HL-60 (cell line): ENCODE measurements at regions not wholly inside any gene's neighbourhood (a gene's known extent, or its start where the extent isn't known, plus 50 kb on each side); places are given as distances from the start of the nearest gene placed in this dataset.
"Not testable (repeated sequence)": the region's sequence is repeated elsewhere in the genome, so short reads cannot be mapped to it uniquely, and the experiment has no call there.

Experiments used
- DNase-seq, 2 experiments: peaks; one replicate each; pipeline ENCODE4 v3.0.0-alpha.2; 2010 to 2020; ENCODE audit warnings: low read depth in 1 of 2, low spot score in 1 of 2
- H3K27ac ChIP-seq: fragments of 250-450 bp; sonication (Bioruptor Pico); replicated peaks from 2 replicates; pipeline ENCODE4 v1.5.1; 2020; ENCODE audit warnings: mild to moderate bottlenecking, moderate library complexity
- H3K27me3 ChIP-seq: fragments of 250-450 bp; sonication (Bioruptor Pico); 2 replicates; pipeline ENCODE4 v1.5.1; 2021; ENCODE audit warnings: mild to moderate bottlenecking, moderate library complexity; ENCODE audit not compliant: insufficient read depth, poor library complexity, severe bottlenecking
- H3K4me3 ChIP-seq: replicated peaks from 2 replicates; pipeline ENCODE4 v1.5.1; 2011; ENCODE audit warnings: mild to moderate bottlenecking, control low read depth, low read length; ENCODE audit not compliant: insufficient read depth
- GABPA ChIP-seq: IDR thresholded peaks from 2 replicates; pipeline ENCODE4 v1.6.1; 2012; ENCODE audit warnings: low read depth
- POLR2AphosphoS5 ChIP-seq: IDR thresholded peaks from 2 replicates; pipeline ENCODE4 v1.6.1; 2012; ENCODE audit warnings: low read depth
- REST ChIP-seq: IDR thresholded peaks from 2 replicates; pipeline ENCODE4 v1.6.1; 2012; ENCODE audit warnings: low read depth; ENCODE audit not compliant: insufficient replicate concordance
- SPI1 ChIP-seq: IDR thresholded peaks from 2 replicates; pipeline ENCODE4 v1.6.1; 2012; ENCODE audit warnings: low read depth, mild to moderate bottlenecking, borderline replicate concordance
- TF ChIP-seq, protein P1 (sequence below): IDR thresholded peaks from one replicate; pipeline ENCODE4 v1.5.1; 2011; ENCODE audit warnings: low read length, control low read depth, inconsistent platforms; ENCODE audit not compliant: insufficient read depth

- DNase-seq, result no peak
- TF ChIP-seq POLR2AphosphoS5 (no peak), REST (no peak), GABPA (no peak), SPI1 (no peak)
- TF ChIP-seq, protein P1, sequence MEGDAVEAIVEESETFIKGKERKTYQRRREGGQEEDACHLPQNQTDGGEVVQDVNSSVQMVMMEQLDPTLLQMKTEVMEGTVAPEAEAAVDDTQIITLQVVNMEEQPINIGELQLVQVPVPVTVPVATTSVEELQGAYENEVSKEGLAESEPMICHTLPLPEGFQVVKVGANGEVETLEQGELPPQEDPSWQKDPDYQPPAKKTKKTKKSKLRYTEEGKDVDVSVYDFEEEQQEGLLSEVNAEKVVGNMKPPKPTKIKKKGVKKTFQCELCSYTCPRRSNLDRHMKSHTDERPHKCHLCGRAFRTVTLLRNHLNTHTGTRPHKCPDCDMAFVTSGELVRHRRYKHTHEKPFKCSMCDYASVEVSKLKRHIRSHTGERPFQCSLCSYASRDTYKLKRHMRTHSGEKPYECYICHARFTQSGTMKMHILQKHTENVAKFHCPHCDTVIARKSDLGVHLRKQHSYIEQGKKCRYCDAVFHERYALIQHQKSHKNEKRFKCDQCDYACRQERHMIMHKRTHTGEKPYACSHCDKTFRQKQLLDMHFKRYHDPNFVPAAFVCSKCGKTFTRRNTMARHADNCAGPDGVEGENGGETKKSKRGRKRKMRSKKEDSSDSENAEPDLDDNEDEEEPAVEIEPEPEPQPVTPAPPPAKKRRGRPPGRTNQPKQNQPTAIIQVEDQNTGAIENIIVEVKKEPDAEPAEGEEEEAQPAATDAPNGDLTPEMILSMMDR, result no peak
- H3K4me3 ChIP-seq, result no peak overlapping the region
- H3K27me3 ChIP-seq, result no peaks in the 10 kb centered on the region
- H3K27ac ChIP-seq, result no peak overlapping the region
Measured at GRCh38 chr4:141560056-141560455, 76.3 kb upstream of the IL15 start.

GRCh38 chr4:141562649-141563048 is 73.7 kb upstream of the IL15 start:
- DNase-seq, result no peak
- TF ChIP-seq POLR2AphosphoS5 (no peak), GABPA (no peak), REST (no peak), SPI1 (no peak)
- TF ChIP-seq, protein P1, result no peak
- Histone ChIP-seq H3K27ac (no peak overlapping the region), H3K27me3 (no peaks in the 10 kb centered on the region), H3K4me3 (no peak overlapping the region)

- no peak for DNase-seq
- Histone ChIP-seq H3K27ac (no peak overlapping the region), H3K4me3 (no peak overlapping the region), H3K27me3 (no peaks in the 10 kb centered on the region)
- TF ChIP-seq SPI1, result no peak
- TF ChIP-seq REST, result no peak
- TF ChIP-seq POLR2AphosphoS5, result no peak
- TF ChIP-seq, protein P1, result no peak
- no peak for TF ChIP-seq GABPA
Measured at GRCh38 chr4:141563723-141564122, 72.7 kb upstream of the IL15 start.

GRCh38 chr4:141564961-141565360 is 71.4 kb upstream of the IL15 start:
- H3K27me3 ChIP-seq, DNase-seq, H3K4me3 ChIP-seq, H3K27ac ChIP-seq: not testable (repeated sequence)
